WTC11 (cell line): ENCODE measurements at regions not wholly inside any gene's neighbourhood (a gene's known extent, or its start where the extent isn't known, plus 50 kb on each side); places are given as distances from the start of the nearest gene placed in this dataset.
A peak's percentile ranks its signal among the peaks of the same experiment; 100 is the strongest.

ENCODE experiments used
- ATAC-seq: fragments of 200-7000 bp; cut with Tn5 transposase; 2 replicates; pipeline ENCODE4 v1.10.0; 2021; ENCODE audit warnings: mild to moderate bottlenecking, moderate library complexity
- CTCF ChIA-PET: fragments of 300-600 bp; sonication (Branson Sonifier 250); formaldehyde crosslinking; loops from one replicate; lab custom pipeline; 2021; ENCODE audit warnings: antibody characterized with exemption; lab: Charles Lee
- POLR2A ChIA-PET: fragments of 350-600 bp; sonication (Branson Sonifier 250); formaldehyde crosslinking; loops from one replicate; lab custom pipeline; 2021; ENCODE audit warnings: antibody characterized with exemption; lab: Charles Lee
- DNase-seq: peaks from one replicate; pipeline ENCODE4 v3.0.0; 2021; ENCODE audit warnings: low spot score
- H3K27ac Mint-ChIP-seq: 2 replicates; pipeline ENCODE4 v1.8.0; 2021; ENCODE audit warnings: mixed read lengths
- H3K27me3 Mint-ChIP-seq: 2 replicates; pipeline ENCODE4 v1.8.0; 2021; ENCODE audit warnings: low read depth, mild to moderate bottlenecking, moderate library complexity, mixed read lengths
- H3K36me3 Mint-ChIP-seq: 2 replicates; pipeline ENCODE4 v1.8.0; 2021; ENCODE audit warnings: mixed read lengths
- H3K4me1 Mint-ChIP-seq: 2 replicates; pipeline ENCODE4 v1.8.0; 2022; ENCODE audit warnings: mixed read lengths
- H3K4me3 Mint-ChIP-seq: 2 replicates; pipeline ENCODE4 v1.8.0; 2021; ENCODE audit warnings: mild to moderate bottlenecking, moderate library complexity, mixed read lengths
- H3K9me3 Mint-ChIP-seq: 2 replicates; pipeline ENCODE4 v1.8.0; 2021; ENCODE audit warnings: mixed read lengths
- ATF3 ChIP-seq: sonication (generic); formaldehyde crosslinking; conservative IDR thresholded peaks from 2 replicates; pipeline ENCODE4 v1.8.1; 2022; ENCODE audit warnings: mild to moderate bottlenecking, missing genetic modification reagents
- ATF6 ChIP-seq: sonication (generic); formaldehyde crosslinking; IDR thresholded peaks from 2 replicates; pipeline ENCODE4 v1.8.1; 2023; ENCODE audit warnings: mild to moderate bottlenecking, missing genetic modification reagents
- CBFB ChIP-seq: sonication (generic); formaldehyde crosslinking; IDR thresholded peaks from 2 replicates; pipeline ENCODE4 v1.8.1; 2022; ENCODE audit warnings: mild to moderate bottlenecking, low read depth, missing genetic modification reagents
- CREB1 ChIP-seq: sonication (generic); formaldehyde crosslinking; IDR thresholded peaks from 2 replicates; pipeline ENCODE4 v1.8.0; 2023; ENCODE audit warnings: mild to moderate bottlenecking, missing genetic modification reagents
- FOXP1 ChIP-seq: sonication (generic); formaldehyde crosslinking; IDR thresholded peaks from 2 replicates; pipeline ENCODE4 v1.8.0; 2022; ENCODE audit warnings: missing genetic modification reagents, mild to moderate bottlenecking, moderate library complexity, borderline replicate concordance
- HMGA2 ChIP-seq: fragments of 250-450 bp; sonication (Bioruptor Pico); IDR thresholded peaks from 2 replicates; pipeline ENCODE4 v1.4.0; 2021; ENCODE audit warnings: mild to moderate bottlenecking, moderate library complexity
- HMGXB4 ChIP-seq: sonication (generic); formaldehyde crosslinking; IDR thresholded peaks from 2 replicates; pipeline ENCODE4 v1.8.1; 2023; ENCODE audit warnings: mild to moderate bottlenecking, moderate library complexity, missing genetic modification reagents
- IRF2 ChIP-seq: sonication (generic); formaldehyde crosslinking; IDR thresholded peaks from 2 replicates; pipeline ENCODE4 v1.8.0; 2022; ENCODE audit warnings: low read depth, missing genetic modification reagents, borderline replicate concordance
- JUN ChIP-seq: sonication (generic); formaldehyde crosslinking; IDR thresholded peaks from 2 replicates; pipeline ENCODE4 v1.8.0; 2023; ENCODE audit warnings: mild to moderate bottlenecking, missing genetic modification reagents
- MAX ChIP-seq: sonication (generic); formaldehyde crosslinking; IDR thresholded peaks from 2 replicates; pipeline ENCODE4 v1.8.0; 2022; ENCODE audit warnings: mild to moderate bottlenecking, missing genetic modification reagents
- MLX ChIP-seq: sonication (generic); formaldehyde crosslinking; IDR thresholded peaks from 2 replicates; pipeline ENCODE4 v1.8.1; 2023; ENCODE audit warnings: mild to moderate bottlenecking, missing genetic modification reagents, moderate library complexity
- MXD4 ChIP-seq: fragments of 250-450 bp; sonication (Bioruptor Pico); IDR thresholded peaks from 2 replicates; pipeline ENCODE4 v1.8.0; 2021; ENCODE audit warnings: mild to moderate bottlenecking, moderate library complexity, borderline replicate concordance
- NFE2L1 ChIP-seq: sonication (generic); formaldehyde crosslinking; IDR thresholded peaks from 2 replicates; pipeline ENCODE4 v1.8.1; 2023; ENCODE audit warnings: missing genetic modification reagents
- SMAD4 ChIP-seq: sonication (generic); formaldehyde crosslinking; IDR thresholded peaks from 2 replicates; pipeline ENCODE4 v1.8.0; 2022; ENCODE audit warnings: mild to moderate bottlenecking, missing genetic modification reagents
- TCF7 ChIP-seq: sonication (generic); formaldehyde crosslinking; IDR thresholded peaks from 2 replicates; pipeline ENCODE4 v1.8.0; 2022; ENCODE audit warnings: mild to moderate bottlenecking, low read depth, missing genetic modification reagents, moderate library complexity
- ZNF121 ChIP-seq: sonication (generic); formaldehyde crosslinking; IDR thresholded peaks from 2 replicates; pipeline ENCODE4 v1.8.0; 2023; ENCODE audit warnings: missing genetic modification reagents
- ZNF423 ChIP-seq: fragments of 250-450 bp; sonication (Bioruptor Pico); IDR thresholded peaks from 2 replicates; pipeline ENCODE4 v2.1.2; 2022; ENCODE audit warnings: mild to moderate bottlenecking, moderate library complexity
- ZNF532 ChIP-seq: fragments of 250-450 bp; sonication (Bioruptor Pico); IDR thresholded peaks from 2 replicates; pipeline ENCODE4 v1.9.0; 2021; ENCODE audit warnings: mild to moderate bottlenecking, borderline replicate concordance
- ZNF671 ChIP-seq: fragments of 250-450 bp; sonication (Bioruptor Pico); IDR thresholded peaks from 2 replicates; pipeline ENCODE4 v1.8.0; 2021; ENCODE audit warnings: mild to moderate bottlenecking
- TF ChIP-seq, protein P1 (sequence below): fragments of 250-450 bp; sonication (Bioruptor Pico); IDR thresholded peaks from 2 replicates; pipeline ENCODE4 v2.1.2; 2022; ENCODE audit warnings: mild to moderate bottlenecking, moderate library complexity
- TF ChIP-seq, protein P2 (sequence below): fragments of 250-450 bp; sonication (Bioruptor Pico); IDR thresholded peaks from 2 replicates; pipeline ENCODE4 v1.8.0; 2021; ENCODE audit warnings: mild to moderate bottlenecking

GRCh38 chr1:102776071-102776470, 332.3 kb downstream of the COL11A1 start:
- no peaks in the 10 kb centered on the region for H3K36me3 Mint-ChIP-seq
- H3K9me3 Mint-ChIP-seq: no peaks in the 10 kb centered on the region
- ATAC-seq (peak; percentile 78), DNase-seq (peak; percentile 66)
- no peak overlapping the region for H3K27ac Mint-ChIP-seq
- TF ChIP-seq ZNF423 (CRISPR knock-in tag): peak; percentile 91
- no peak for TF ChIP-seq MAX (CRISPR knock-in tag)
- H3K27me3 Mint-ChIP-seq: no peaks in the 10 kb centered on the region
- ChIA-PET CTCF (interaction anchor here (1.4 kb wide), 1 partner anchor 194 kb away, joined by 4 read pairs; no protein-coding TSS in a partner anchor), POLR2A (no interaction called here)
- H3K4me1 Mint-ChIP-seq: peaks cover 18% of the 10 kb centered on the region
- no peak overlapping the region for H3K4me3 Mint-ChIP-seq

DNA sequence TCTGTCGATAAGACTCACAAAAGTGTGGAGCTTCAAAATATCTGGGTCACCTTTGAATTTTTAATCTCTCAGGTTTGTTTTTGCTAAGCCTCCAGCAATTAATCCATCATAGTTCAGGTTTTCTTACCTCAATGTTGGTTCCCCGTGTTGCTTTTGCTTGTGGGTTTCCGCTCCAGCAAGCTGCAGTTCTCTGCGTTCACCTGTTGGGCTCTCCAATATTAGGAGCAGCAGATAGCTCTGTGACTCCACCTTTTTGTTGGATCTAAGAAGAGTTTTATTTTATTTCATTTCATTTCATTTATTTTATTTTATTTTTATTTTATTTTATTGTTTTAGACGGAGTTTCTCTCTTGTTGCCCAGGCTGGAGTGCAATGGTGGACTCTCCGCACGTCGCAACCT, 335.5 kb downstream of the COL11A1 start:
- Mint-ChIP-seq H3K9me3 (no peaks in the 10 kb centered on the region), H3K36me3 (no peaks in the 10 kb centered on the region), H3K4me1 (peaks cover 18% of the 10 kb centered on the region), H3K4me3 (no peak overlapping the region), H3K27ac (no peak overlapping the region), H3K27me3 (no peaks in the 10 kb centered on the region)
- ATAC-seq (peak; percentile 78), DNase-seq (no peak)
- ChIA-PET CTCF (interaction anchor here (1.4 to 2.0 kb wide), 3 partner anchors 15 to 689 kb away, joined by 4 to 11 read pairs (median 6); no protein-coding TSS in a partner anchor), POLR2A (no interaction called here)
- no peak for TF ChIP-seq ZNF671 (CRISPR knock-in tag)
- TF ChIP-seq JUN (CRISPR knock-in tag): no peak
- TF ChIP-seq CBFB (CRISPR knock-in tag): no peak
- no peak for TF ChIP-seq HMGA2 (CRISPR knock-in tag)
- TF ChIP-seq, protein P1, sequence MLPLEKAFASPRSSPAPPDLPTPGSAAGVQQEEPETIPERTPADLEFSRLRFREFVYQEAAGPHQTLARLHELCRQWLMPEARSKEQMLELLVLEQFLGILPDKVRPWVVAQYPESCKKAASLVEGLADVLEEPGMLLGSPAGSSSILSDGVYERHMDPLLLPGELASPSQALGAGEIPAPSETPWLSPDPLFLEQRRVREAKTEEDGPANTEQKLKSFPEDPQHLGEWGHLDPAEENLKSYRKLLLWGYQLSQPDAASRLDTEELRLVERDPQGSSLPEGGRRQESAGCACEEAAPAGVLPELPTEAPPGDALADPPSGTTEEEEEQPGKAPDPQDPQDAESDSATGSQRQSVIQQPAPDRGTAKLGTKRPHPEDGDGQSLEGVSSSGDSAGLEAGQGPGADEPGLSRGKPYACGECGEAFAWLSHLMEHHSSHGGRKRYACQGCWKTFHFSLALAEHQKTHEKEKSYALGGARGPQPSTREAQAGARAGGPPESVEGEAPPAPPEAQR: no peak
- no peak for TF ChIP-seq ZNF121
- TF ChIP-seq TCF7 (CRISPR knock-in tag): no peak
- TF ChIP-seq MXD4 (CRISPR knock-in tag): no peak
- TF ChIP-seq IRF2 (CRISPR knock-in tag): no peak
- TF ChIP-seq ATF6 (CRISPR knock-in tag): no peak
- no peak for TF ChIP-seq CREB1 (CRISPR knock-in tag)
- no peak for TF ChIP-seq ATF3 (CRISPR knock-in tag)
- TF ChIP-seq NFE2L1: no peak
- TF ChIP-seq, protein P2, sequence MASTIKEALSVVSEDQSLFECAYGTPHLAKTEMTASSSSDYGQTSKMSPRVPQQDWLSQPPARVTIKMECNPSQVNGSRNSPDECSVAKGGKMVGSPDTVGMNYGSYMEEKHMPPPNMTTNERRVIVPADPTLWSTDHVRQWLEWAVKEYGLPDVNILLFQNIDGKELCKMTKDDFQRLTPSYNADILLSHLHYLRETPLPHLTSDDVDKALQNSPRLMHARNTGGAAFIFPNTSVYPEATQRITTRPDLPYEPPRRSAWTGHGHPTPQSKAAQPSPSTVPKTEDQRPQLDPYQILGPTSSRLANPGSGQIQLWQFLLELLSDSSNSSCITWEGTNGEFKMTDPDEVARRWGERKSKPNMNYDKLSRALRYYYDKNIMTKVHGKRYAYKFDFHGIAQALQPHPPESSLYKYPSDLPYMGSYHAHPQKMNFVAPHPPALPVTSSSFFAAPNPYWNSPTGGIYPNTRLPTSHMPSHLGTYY (CRISPR knock-in tag): no peak
- no peak for TF ChIP-seq HMGXB4

DNA sequence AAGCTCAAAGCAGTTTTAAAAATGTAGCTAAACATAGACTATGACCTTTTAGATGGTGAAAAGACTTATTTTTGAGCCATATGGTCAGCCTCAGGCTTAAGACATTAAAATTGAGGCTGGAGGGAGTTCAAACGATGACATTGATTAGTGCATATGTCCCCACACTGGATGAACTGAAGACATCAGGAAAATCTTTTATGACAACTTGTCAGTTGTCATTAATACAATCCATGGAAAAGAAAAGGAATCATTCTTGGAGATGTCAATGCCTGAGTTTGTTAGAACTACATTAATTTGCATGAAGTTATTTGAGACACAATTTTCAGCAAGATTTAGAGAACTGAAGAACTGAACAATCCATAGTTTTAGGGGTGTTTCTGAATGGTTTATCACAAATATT, 349.9 kb downstream of the COL11A1 start:
- no peak overlapping the region for H3K27ac Mint-ChIP-seq
- ATAC-seq (no peak), DNase-seq (no peak)
- H3K4me1 Mint-ChIP-seq: no peaks in the 10 kb centered on the region
- no peaks in the 10 kb centered on the region for H3K27me3 Mint-ChIP-seq
- H3K4me3 Mint-ChIP-seq: no peak overlapping the region
- no peaks in the 10 kb centered on the region for H3K9me3 Mint-ChIP-seq
- ChIA-PET POLR2A (no interaction called here), CTCF (no interaction called here)
- H3K36me3 Mint-ChIP-seq: no peaks in the 10 kb centered on the region
- no peak for TF ChIP-seq TCF7 (CRISPR knock-in tag)
- TF ChIP-seq ZNF423 (CRISPR knock-in tag): no peak
- TF ChIP-seq ATF3 (CRISPR knock-in tag): no peak
- TF ChIP-seq ZNF532 (CRISPR knock-in tag): no peak
- no peak for TF ChIP-seq MLX (CRISPR knock-in tag)
- no peak for TF ChIP-seq FOXP1 (CRISPR knock-in tag)
- TF ChIP-seq SMAD4 (CRISPR knock-in tag): no peak
